Ureter (tissue), 1 donor: ENCODE measurements at regions not wholly inside any gene's neighbourhood (a gene's known extent, or its start where the extent isn't known, plus 50 kb on each side); places are given as distances from the start of the nearest gene placed in this dataset.
"Not testable (repeated sequence)": the region's sequence is repeated elsewhere in the genome, so short reads cannot be mapped to it uniquely, and the experiment has no call there.

Experiments used
- DNase-seq: peaks from one replicate; pipeline ENCODE4 v3.0.0-alpha.2; 2020; ENCODE audit warnings: low spot score
- donor health status: DM: yes; HTN: yes; CAD: no.

GRCh38 chr3:135636596-135636995, 328.9 kb upstream of the PPP2R3A start:
- DNase-seq, result no peak

GRCh38 chr3:135637013-135637412, 328.5 kb upstream of the PPP2R3A start:
- DNase-seq, result no peak

- DNase-seq, result no peak
Observed at GRCh38 chr3:135641761-135642160, 323.8 kb upstream of the PPP2R3A start.

- DNase-seq, result no peak
Observed at GRCh38 chr3:135645541-135645940, 320.0 kb upstream of the PPP2R3A start.

GRCh38 chr3:135646873-135647272, 318.7 kb upstream of the PPP2R3A start:
- DNase-seq, result no peak

GRCh38 chr3:135649361-135649760, 316.2 kb upstream of the PPP2R3A start:
- no peak for DNase-seq

GRCh38 chr3:135650309-135650708, 315.2 kb upstream of the PPP2R3A start:
- DNase-seq, result no peak

- no peak for DNase-seq
Observed at GRCh38 chr3:135652388-135652787, 313.1 kb upstream of the PPP2R3A start.

- DNase-seq, result no peak
Observed at GRCh38 chr3:135655328-135655727, 310.2 kb upstream of the PPP2R3A start.

GRCh38 chr3:135658451-135658850, 307.1 kb upstream of the PPP2R3A start:
- DNase-seq, result not testable (repeated sequence)

- DNase-seq, result no peak
Observed at GRCh38 chr3:135667061-135667460, 298.5 kb upstream of the PPP2R3A start.

GRCh38 chr3:135674508-135674907, 291.0 kb upstream of the PPP2R3A start:
- DNase-seq, result no peak

- no peak for DNase-seq
Observed at GRCh38 chr3:135678386-135678785, 287.1 kb upstream of the PPP2R3A start.

GRCh38 chr3:135688003-135688402, 277.5 kb upstream of the PPP2R3A start:
- DNase-seq, result no peak

- DNase-seq, result no peak
Observed at GRCh38 chr3:135690664-135691063, 274.9 kb upstream of the PPP2R3A start.

- no peak for DNase-seq
Observed at GRCh38 chr3:135691240-135691639, 274.3 kb upstream of the PPP2R3A start.

GRCh38 chr3:135694142-135694541, 271.4 kb upstream of the PPP2R3A start:
- DNase-seq, result no peak

GRCh38 chr3:135699741-135700140, 265.8 kb upstream of the PPP2R3A start:
- DNase-seq, result no peak

GRCh38 chr3:135706758-135707375, 258.7 kb upstream of the PPP2R3A start:
- no peak for DNase-seq

- no peak for DNase-seq
Observed at GRCh38 chr3:135719449-135719848, 246.1 kb upstream of the PPP2R3A start.

GRCh38 chr3:135728007-135728721, 237.4 kb upstream of the PPP2R3A start:
- DNase-seq, result no peak

GRCh38 chr3:135731546-135731945, 234.0 kb upstream of the PPP2R3A start:
- DNase-seq, result no peak

GRCh38 chr3:135736740-135737139, 228.8 kb upstream of the PPP2R3A start:
- DNase-seq, result no peak

GRCh38 chr3:135739779-135740178, 225.7 kb upstream of the PPP2R3A start:
- DNase-seq, result no peak
